ENCODE measurements at regions not wholly inside any gene's neighbourhood (a gene's known extent, or its start where the extent isn't known, plus 50 kb on each side); places are given as distances from the start of the nearest gene placed in this dataset.

- H3K4me3 ChIP-seq (ENCODE audit: low read depth, low read length) = no peak overlapping the region
These were observed 391.0 kb downstream of the TMEM232 start for GRCh38 chr5:110335361-110336066.

DNA sequence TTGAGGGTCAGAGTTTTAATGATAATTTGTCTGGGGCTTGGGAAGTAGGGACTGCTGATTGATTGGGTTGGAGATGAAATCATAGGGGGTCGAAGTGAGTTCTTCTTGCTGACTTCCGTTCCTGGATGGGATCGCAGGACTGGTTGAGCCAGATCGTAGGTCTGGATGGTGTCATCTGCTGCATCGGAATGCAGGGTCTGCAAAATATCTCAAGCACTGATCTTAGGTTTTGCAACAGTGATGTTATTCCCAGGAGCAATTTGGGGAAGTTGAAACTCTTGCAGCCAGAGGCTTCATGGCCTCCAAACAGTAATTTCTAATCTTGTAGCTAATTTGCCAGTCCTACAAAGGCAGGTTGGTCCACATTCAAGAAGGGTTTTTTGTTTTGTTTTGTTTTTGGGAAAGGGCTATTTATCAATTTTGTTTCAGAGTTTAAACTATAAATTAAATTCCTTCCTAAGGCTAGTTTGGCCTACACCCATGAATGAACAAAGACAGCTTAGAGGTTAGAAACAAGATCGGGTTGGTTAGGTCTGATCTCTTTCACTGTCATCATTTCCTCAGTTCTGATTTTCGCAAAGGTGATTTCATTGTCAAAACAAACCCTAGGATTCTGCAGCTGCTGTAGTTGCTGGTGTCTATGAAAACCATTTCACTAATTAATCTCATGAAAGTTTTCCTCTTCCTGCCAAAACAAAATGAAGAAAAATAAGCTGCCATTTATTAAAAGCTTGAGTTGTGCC lies 388.0 kb downstream of the TMEM232 start:
- H3K27ac ChIP-seq (ENCODE audit: low read depth, low read length) = no peak overlapping the region
- H3K4me1 ChIP-seq (ENCODE audit: control insufficient read depth, insufficient read depth, low read length) = 0 out of 2 replicates have a peak, but pooled peaks cover 3% of the 10 kb centered on the region
- no peaks in the 10 kb centered on the region for H3K27me3 ChIP-seq (ENCODE audit: control insufficient read depth, insufficient read depth, low read length)

More at GRCh38 chr5:110335361-110336066, 391.0 kb downstream of the TMEM232 start:
- H3K27ac ChIP-seq (ENCODE audit: low read depth, low read length) = no peak overlapping the region
- no peak overlapping the region for H3K9ac ChIP-seq (ENCODE audit: low read depth, low read length)
- no peaks in the 10 kb centered on the region for H3K36me3 ChIP-seq (ENCODE audit: control insufficient read depth, insufficient read depth, low read length)
- H3K4me1 ChIP-seq (ENCODE audit: control insufficient read depth, insufficient read depth, low read length) = 0 out of 2 replicates have a peak, but pooled peaks cover 3% of the 10 kb centered on the region
- H3K9me3 ChIP-seq (ENCODE audit: control insufficient read depth, insufficient read depth, low read length) = no peaks in the 10 kb centered on the region
- no peaks in the 10 kb centered on the region for H3K27me3 ChIP-seq (ENCODE audit: control insufficient read depth, insufficient read depth, low read length)

GRCh38 chr5:110339399-110339798 lies 387.1 kb downstream of the TMEM232 start:
- Histone ChIP-seq H3K27ac (ENCODE audit: low read depth, low read length) (no peak overlapping the region), H3K36me3 (ENCODE audit: control insufficient read depth, insufficient read depth, low read length) (no peaks in the 10 kb centered on the region)

More for the DNA sequence above, 388.0 kb downstream of the TMEM232 start:
- no peak overlapping the region for H3K9ac ChIP-seq (ENCODE audit: low read depth, low read length)
- H3K36me3 ChIP-seq (ENCODE audit: control insufficient read depth, insufficient read depth, low read length) = no peaks in the 10 kb centered on the region
- H3K9me3 ChIP-seq (ENCODE audit: control insufficient read depth, insufficient read depth, low read length) = no peaks in the 10 kb centered on the region
- no peak overlapping the region for H3K4me3 ChIP-seq (ENCODE audit: low read depth, low read length)

GRCh38 chr5:110341836-110342235 lies 384.6 kb downstream of the TMEM232 start:
- Histone ChIP-seq H3K4me3 (ENCODE audit: low read depth, low read length) (no peak overlapping the region), H3K36me3 (ENCODE audit: control insufficient read depth, insufficient read depth, low read length) (no peaks in the 10 kb centered on the region)

More at GRCh38 chr5:110339399-110339798, 387.1 kb downstream of the TMEM232 start:
- Histone ChIP-seq H3K9ac (ENCODE audit: low read depth, low read length) (no peak overlapping the region), H3K27me3 (ENCODE audit: control insufficient read depth, insufficient read depth, low read length) (no peaks in the 10 kb centered on the region), H3K9me3 (ENCODE audit: control insufficient read depth, insufficient read depth, low read length) (no peaks in the 10 kb centered on the region), H3K4me1 (ENCODE audit: control insufficient read depth, insufficient read depth, low read length) (0 out of 2 replicates have a peak, but pooled peaks cover 3% of the 10 kb centered on the region), H3K4me3 (ENCODE audit: low read depth, low read length) (no peak overlapping the region)

DNA sequence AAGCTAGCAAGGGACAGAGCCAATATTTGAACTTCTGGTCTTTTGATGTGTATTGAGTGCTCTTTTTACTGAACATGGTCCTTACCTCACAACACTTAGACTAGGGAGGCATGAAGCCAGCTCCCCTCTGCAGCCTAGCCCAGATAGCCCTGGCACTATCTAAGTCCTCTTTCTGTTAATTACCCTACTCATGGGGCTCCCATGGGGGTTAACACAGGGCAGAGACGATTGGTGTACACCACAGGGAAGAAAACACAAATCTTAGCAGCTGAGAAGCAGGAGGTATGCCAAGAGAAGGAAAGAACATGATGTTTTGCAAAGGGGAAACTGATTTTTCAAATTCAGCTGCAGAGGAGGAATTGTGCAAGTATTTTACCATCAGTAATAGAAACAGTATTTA lies 383.8 kb downstream of the TMEM232 start:
- no peaks in the 10 kb centered on the region for H3K36me3 ChIP-seq (ENCODE audit: control insufficient read depth, insufficient read depth, low read length)
- no peaks in the 10 kb centered on the region for H3K27me3 ChIP-seq (ENCODE audit: control insufficient read depth, insufficient read depth, low read length)
- H3K27ac ChIP-seq (ENCODE audit: low read depth, low read length) = no peak overlapping the region
- 0 out of 2 replicates have a peak, but pooled peaks cover 3% of the 10 kb centered on the region for H3K4me1 ChIP-seq (ENCODE audit: control insufficient read depth, insufficient read depth, low read length)
- no peaks in the 10 kb centered on the region for H3K9me3 ChIP-seq (ENCODE audit: control insufficient read depth, insufficient read depth, low read length)
- H3K9ac ChIP-seq (ENCODE audit: low read depth, low read length) = no peak overlapping the region
- H3K4me3 ChIP-seq (ENCODE audit: low read depth, low read length) = no peak overlapping the region

More at GRCh38 chr5:110341836-110342235, 384.6 kb downstream of the TMEM232 start:
- H3K4me1 ChIP-seq (ENCODE audit: control insufficient read depth, insufficient read depth, low read length) = 0 out of 2 replicates have a peak, but pooled peaks cover 3% of the 10 kb centered on the region
- H3K9ac ChIP-seq (ENCODE audit: low read depth, low read length) = no peak overlapping the region
- no peak overlapping the region for H3K27ac ChIP-seq (ENCODE audit: low read depth, low read length)
- H3K9me3 ChIP-seq (ENCODE audit: control insufficient read depth, insufficient read depth, low read length) = no peaks in the 10 kb centered on the region
- H3K27me3 ChIP-seq (ENCODE audit: control insufficient read depth, insufficient read depth, low read length) = no peaks in the 10 kb centered on the region

DNA sequence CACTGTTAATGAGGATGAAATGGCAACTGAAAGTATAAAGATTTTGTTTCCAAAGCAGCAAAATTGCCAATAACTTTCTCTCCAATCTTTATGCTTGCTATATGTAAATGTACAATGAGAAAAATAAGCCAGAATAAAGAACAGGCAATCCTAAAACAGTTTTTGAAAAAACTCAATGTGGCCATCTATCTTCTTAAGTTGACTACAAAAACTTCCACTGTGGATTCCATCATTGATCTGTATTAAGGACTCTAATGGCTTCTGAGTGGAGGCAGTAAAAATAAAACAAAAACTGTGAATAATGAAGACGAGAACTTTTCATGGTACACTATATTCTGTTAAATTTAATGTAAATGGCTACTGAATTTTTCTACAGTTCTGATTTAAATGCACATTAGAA lies 382.9 kb downstream of the TMEM232 start:
- no peak overlapping the region for H3K27ac ChIP-seq (ENCODE audit: low read depth, low read length)
- H3K4me1 ChIP-seq (ENCODE audit: control insufficient read depth, insufficient read depth, low read length) = 0 out of 2 replicates have a peak, but pooled peaks cover 3% of the 10 kb centered on the region
- no peak overlapping the region for H3K4me3 ChIP-seq (ENCODE audit: low read depth, low read length)
- H3K9ac ChIP-seq (ENCODE audit: low read depth, low read length) = no peak overlapping the region
- no peaks in the 10 kb centered on the region for H3K27me3 ChIP-seq (ENCODE audit: control insufficient read depth, insufficient read depth, low read length)
- no peaks in the 10 kb centered on the region for H3K9me3 ChIP-seq (ENCODE audit: control insufficient read depth, insufficient read depth, low read length)
- no peaks in the 10 kb centered on the region for H3K36me3 ChIP-seq (ENCODE audit: control insufficient read depth, insufficient read depth, low read length)

GRCh38 chr5:110345623-110346022 lies 380.8 kb downstream of the TMEM232 start:
- no peaks in the 10 kb centered on the region for H3K36me3 ChIP-seq (ENCODE audit: control insufficient read depth, insufficient read depth, low read length)
- no peaks in the 10 kb centered on the region for H3K9me3 ChIP-seq (ENCODE audit: control insufficient read depth, insufficient read depth, low read length)
- H3K4me1 ChIP-seq (ENCODE audit: control insufficient read depth, insufficient read depth, low read length) = no peaks in the 10 kb centered on the region
- no peak overlapping the region for H3K27ac ChIP-seq (ENCODE audit: low read depth, low read length)
- H3K4me3 ChIP-seq (ENCODE audit: low read depth, low read length) = no peak overlapping the region
- no peak overlapping the region for H3K9ac ChIP-seq (ENCODE audit: low read depth, low read length)
- H3K27me3 ChIP-seq (ENCODE audit: control insufficient read depth, insufficient read depth, low read length) = no peaks in the 10 kb centered on the region

- Histone ChIP-seq H3K4me1 (ENCODE audit: control insufficient read depth, insufficient read depth, low read length) (no peaks in the 10 kb centered on the region), H3K4me3 (ENCODE audit: low read depth, low read length) (no peak overlapping the region), H3K27ac (ENCODE audit: low read depth, low read length) (no peak overlapping the region), H3K9ac (ENCODE audit: low read depth, low read length) (no peak overlapping the region), H3K36me3 (ENCODE audit: control insufficient read depth, insufficient read depth, low read length) (no peaks in the 10 kb centered on the region), H3K27me3 (ENCODE audit: control insufficient read depth, insufficient read depth, low read length) (no peaks in the 10 kb centered on the region), H3K9me3 (ENCODE audit: control insufficient read depth, insufficient read depth, low read length) (no peaks in the 10 kb centered on the region)
These were observed 379.5 kb downstream of the TMEM232 start for GRCh38 chr5:110346893-110347358.

DNA sequence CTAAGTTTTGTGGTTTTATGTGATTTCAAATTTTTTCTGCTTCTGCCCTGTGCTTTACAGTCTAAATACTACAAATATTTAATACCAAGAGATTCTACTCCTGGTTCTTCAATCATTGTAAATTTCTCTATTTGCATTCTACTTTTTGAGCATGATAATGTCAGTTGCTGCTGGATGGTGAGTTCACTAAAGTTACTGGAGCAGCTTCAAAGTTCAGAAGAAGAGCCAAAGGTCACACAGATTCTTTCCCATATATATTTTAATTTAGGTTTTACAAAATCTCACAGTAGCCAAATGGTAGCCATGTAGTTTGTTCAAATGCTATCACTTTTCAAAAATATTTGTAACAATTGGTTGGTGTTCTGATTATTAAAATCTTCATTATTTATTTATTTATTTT lies 378.7 kb downstream of the TMEM232 start:
- Histone ChIP-seq H3K9me3 (ENCODE audit: control insufficient read depth, insufficient read depth, low read length) (no peaks in the 10 kb centered on the region), H3K36me3 (ENCODE audit: control insufficient read depth, insufficient read depth, low read length) (no peaks in the 10 kb centered on the region), H3K27me3 (ENCODE audit: control insufficient read depth, insufficient read depth, low read length) (no peaks in the 10 kb centered on the region), H3K27ac (ENCODE audit: low read depth, low read length) (no peak overlapping the region), H3K4me1 (ENCODE audit: control insufficient read depth, insufficient read depth, low read length) (no peaks in the 10 kb centered on the region), H3K9ac (ENCODE audit: low read depth, low read length) (no peak overlapping the region), H3K4me3 (ENCODE audit: low read depth, low read length) (no peak overlapping the region)

DNA sequence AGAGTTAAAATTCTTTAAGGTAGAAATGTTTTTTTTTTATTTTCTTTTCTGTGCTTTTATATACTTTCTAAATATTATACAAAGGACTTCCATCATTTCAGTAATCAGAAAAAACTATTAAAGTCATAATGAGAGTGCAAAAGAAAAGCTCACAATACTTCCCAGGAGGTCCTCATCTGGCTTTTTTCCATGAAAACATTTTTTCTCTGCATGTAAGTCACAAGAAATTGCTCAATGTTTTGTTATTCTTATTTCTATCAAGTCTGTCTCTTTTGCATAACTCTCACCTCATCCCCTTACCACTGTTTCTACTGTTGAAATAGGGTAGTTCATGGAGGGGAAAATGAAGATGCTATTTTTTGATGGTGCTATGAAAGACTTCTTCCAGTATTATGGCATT lies 375.0 kb downstream of the TMEM232 start:
- H3K27ac ChIP-seq (ENCODE audit: low read depth, low read length) = no peak overlapping the region
- H3K9ac ChIP-seq (ENCODE audit: low read depth, low read length) = no peak overlapping the region
- H3K4me1 ChIP-seq (ENCODE audit: control insufficient read depth, insufficient read depth, low read length) = no peaks in the 10 kb centered on the region
- no peaks in the 10 kb centered on the region for H3K36me3 ChIP-seq (ENCODE audit: control insufficient read depth, insufficient read depth, low read length)
- no peaks in the 10 kb centered on the region for H3K27me3 ChIP-seq (ENCODE audit: control insufficient read depth, insufficient read depth, low read length)
- H3K4me3 ChIP-seq (ENCODE audit: low read depth, low read length) = no peak overlapping the region
- no peaks in the 10 kb centered on the region for H3K9me3 ChIP-seq (ENCODE audit: control insufficient read depth, insufficient read depth, low read length)

GRCh38 chr5:110354311-110354710 lies 372.2 kb downstream of the TMEM232 start:
- 0 out of 2 replicates have a peak, but pooled peaks cover 4% of the 10 kb centered on the region for H3K4me1 ChIP-seq (ENCODE audit: control insufficient read depth, insufficient read depth, low read length)
- H3K4me3 ChIP-seq (ENCODE audit: low read depth, low read length) = no peak overlapping the region
- no peaks in the 10 kb centered on the region for H3K9me3 ChIP-seq (ENCODE audit: control insufficient read depth, insufficient read depth, low read length)
- H3K9ac ChIP-seq (ENCODE audit: low read depth, low read length) = no peak overlapping the region
- no peaks in the 10 kb centered on the region for H3K36me3 ChIP-seq (ENCODE audit: control insufficient read depth, insufficient read depth, low read length)
- no peaks in the 10 kb centered on the region for H3K27me3 ChIP-seq (ENCODE audit: control insufficient read depth, insufficient read depth, low read length)
- no peak overlapping the region for H3K27ac ChIP-seq (ENCODE audit: low read depth, low read length)

All from HUES48 (cell line).